Psoas muscle (tissue), 7 donors: ENCODE measurements at regions not wholly inside any gene's neighbourhood (a gene's known extent, or its start where the extent isn't known, plus 50 kb on each side); places are given as distances from the start of the nearest gene placed in this dataset.

Source experiments
- ATAC-seq, 4 donors: fragments of 200-7000 bp; cut with Tn5 transposase; one replicate each; pipeline ENCODE4 v1.9.1; 2020; ENCODE audit warnings: moderate library complexity in 3 of 4, mild to moderate bottlenecking in 2 of 4
- DNase-seq, 2 donors: peaks; one replicate each; pipeline ENCODE4 v3.0.0-alpha.2; 2020
- H3K27ac ChIP-seq: fragments of 200-600 bp; one replicate; pipeline ENCODE4 v1.8.0; 2022
- H3K27me3 ChIP-seq, 3 donors: fragments of 200-600 bp in 1 of 3; one replicate each; pipeline versions ENCODE4 v1.6.1 to v1.8.0; 2013 to 2022; ENCODE audit warnings: low read length in 2 of 3, mild to moderate bottlenecking in 2 of 3, moderate library complexity in 1 of 3; ENCODE audit not compliant: insufficient read depth in 3 of 3
- H3K36me3 ChIP-seq, 2 donors: fragments of 200-600 bp in 1 of 2; one replicate each; pipeline versions ENCODE4 v1.6.1 to v1.8.0; 2013 to 2022; ENCODE audit warnings: low read depth in 1 of 2, mild to moderate bottlenecking in 1 of 2, moderate library complexity in 1 of 2; ENCODE audit not compliant: insufficient read depth in 1 of 2
- H3K4me1 ChIP-seq: fragments of 200-600 bp; one replicate; pipeline ENCODE4 v1.8.0; 2022
- H3K4me3 ChIP-seq: fragments of 200-600 bp; one replicate; pipeline ENCODE4 v1.8.0; 2022; ENCODE audit warnings: mild to moderate bottlenecking
- H3K9me3 ChIP-seq: fragments of 200-600 bp; one replicate; pipeline ENCODE4 v1.8.0; 2022
- WGBS, 3 donors: extraction: QIAGEN DNeasy Blood & Tissue Kit; methylation state at CpG; one replicate each; pipeline versions ENCODE4 v1.1.6 to v1.1.7; 2013; 5-methylcytosine and 5-hydroxymethylcytosine counted together
- intact Hi-C, 2 donors: fragments of 100-400 bp; cut with DNase I; formaldehyde crosslinking; loops; one replicate each; pipeline versions ENCODE4 v1.11.0 to v1.14.2; 2022
- TF ChIP-seq, protein P1 (sequence below): fragments of 200-600 bp; IDR thresholded peaks from one replicate; pipeline ENCODE4 v1.8.0; 2022; ENCODE audit warnings: antibody characterized with exemption
- donor health status: healthy with polysubstance abuse.
- donor health status: DM: no; HTN: no; CAD: no; lungs with moderate emphysema.
- donor health status: Bipolar disorder and iron deficiency.
- donor health status: healthy.
- donor health status: DM: yes; HTN: yes; CAD: no.
- donor health status: DM: no; HTN: no; CAD: no.
- donor health status: DM: yes; HTN: yes; CAD: no.

- TF ChIP-seq, protein P1, sequence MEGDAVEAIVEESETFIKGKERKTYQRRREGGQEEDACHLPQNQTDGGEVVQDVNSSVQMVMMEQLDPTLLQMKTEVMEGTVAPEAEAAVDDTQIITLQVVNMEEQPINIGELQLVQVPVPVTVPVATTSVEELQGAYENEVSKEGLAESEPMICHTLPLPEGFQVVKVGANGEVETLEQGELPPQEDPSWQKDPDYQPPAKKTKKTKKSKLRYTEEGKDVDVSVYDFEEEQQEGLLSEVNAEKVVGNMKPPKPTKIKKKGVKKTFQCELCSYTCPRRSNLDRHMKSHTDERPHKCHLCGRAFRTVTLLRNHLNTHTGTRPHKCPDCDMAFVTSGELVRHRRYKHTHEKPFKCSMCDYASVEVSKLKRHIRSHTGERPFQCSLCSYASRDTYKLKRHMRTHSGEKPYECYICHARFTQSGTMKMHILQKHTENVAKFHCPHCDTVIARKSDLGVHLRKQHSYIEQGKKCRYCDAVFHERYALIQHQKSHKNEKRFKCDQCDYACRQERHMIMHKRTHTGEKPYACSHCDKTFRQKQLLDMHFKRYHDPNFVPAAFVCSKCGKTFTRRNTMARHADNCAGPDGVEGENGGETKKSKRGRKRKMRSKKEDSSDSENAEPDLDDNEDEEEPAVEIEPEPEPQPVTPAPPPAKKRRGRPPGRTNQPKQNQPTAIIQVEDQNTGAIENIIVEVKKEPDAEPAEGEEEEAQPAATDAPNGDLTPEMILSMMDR: no peak
- intact Hi-C loops: no loop called here
- H3K27me3 ChIP-seq: peaks cover 0 to 2% (median 0%) of the 10 kb centered on the region in 3 donors
- no peaks in the 10 kb centered on the region for H3K36me3 ChIP-seq
- DNase-seq (no peak), ATAC-seq (no peak)
- H3K9me3 ChIP-seq: no peaks in the 10 kb centered on the region
- no peak overlapping the region for H3K4me3 ChIP-seq
- WGBS, 3 donors: 49 to 56% (median 53%) methylated on average over 8 of the region's 8 CpGs
- no peaks in the 10 kb centered on the region for H3K4me1 ChIP-seq
- no peak overlapping the region for H3K27ac ChIP-seq
Observed at GRCh38 chr4:8756816-8757215, 114.8 kb downstream of the HMX1 start.

DNA sequence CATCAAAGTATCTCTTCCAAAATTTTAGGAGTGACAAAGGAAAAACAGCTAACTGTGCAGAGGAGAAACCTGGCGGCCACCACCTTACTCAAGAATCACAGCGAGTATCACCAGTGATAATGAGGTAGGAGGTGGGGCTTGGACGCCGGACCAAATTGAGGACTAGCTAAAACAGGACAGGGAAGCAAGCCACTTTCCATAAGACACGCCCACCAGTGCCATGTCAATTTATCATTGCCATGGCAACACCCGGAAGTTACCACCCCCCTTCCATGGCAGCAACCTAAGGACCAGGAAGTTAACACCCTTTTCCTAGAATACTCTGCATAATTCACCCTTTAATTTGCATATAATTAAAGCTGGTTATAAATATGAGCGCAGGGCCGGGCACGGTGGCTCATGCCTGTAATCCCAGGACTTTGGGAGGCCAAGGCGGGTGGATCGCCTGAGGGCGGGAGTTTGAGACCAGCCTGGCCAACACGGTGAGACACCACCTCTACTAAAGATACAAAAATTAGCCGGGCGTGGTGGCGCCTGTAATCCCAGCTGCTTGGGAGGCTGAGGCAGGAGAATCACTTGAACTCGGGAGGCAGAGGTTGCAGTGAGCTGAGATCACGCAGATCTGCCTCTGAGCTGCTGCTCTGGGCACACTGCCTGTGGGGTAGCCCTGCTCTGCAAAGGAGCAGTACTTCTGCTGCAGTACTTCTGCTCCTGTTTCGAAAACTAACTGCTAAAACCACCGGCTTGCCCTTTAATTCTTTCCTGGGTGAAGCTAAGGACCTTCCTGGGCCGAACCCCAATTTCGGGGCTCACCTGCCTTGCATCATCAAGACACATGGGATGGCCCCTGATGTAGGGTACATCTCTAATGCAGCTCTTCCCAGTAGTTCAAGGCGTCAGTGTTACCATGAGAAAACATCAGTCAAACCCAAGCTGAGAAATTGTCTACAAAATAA, 116.7 kb downstream of the HMX1 start:
- Histone ChIP-seq H3K4me1 (no peaks in the 10 kb centered on the region), H3K36me3 (no peaks in the 10 kb centered on the region), H3K9me3 (no peaks in the 10 kb centered on the region), H3K4me3 (no peak overlapping the region), H3K27me3 (no peaks in the 10 kb centered on the region), H3K27ac (no peak overlapping the region)
- WGBS, 3 donors: 90 to 92% (median 91%) methylated on average over 23 of the region's 23 CpGs
- peak in 1 of 2 donors; percentile 5 for DNase-seq
- intact Hi-C loops: no loop called here
- TF ChIP-seq, protein P1: no peak
- no peak for ATAC-seq

GRCh38 chr4:8748236-8748575, 123.4 kb downstream of the HMX1 start:
- no peaks in the 10 kb centered on the region for H3K4me1 ChIP-seq
- WGBS, 3 donors: 85 to 92% (median 91%) methylated on average over 9 of the region's 9 CpGs
- ATAC-seq (no peak), DNase-seq (peak in 1 of 2 donors; percentile 20)
- H3K27me3 ChIP-seq: peaks cover 0 to 7% (median 0%) of the 10 kb centered on the region in 3 donors
- H3K27ac ChIP-seq: no peak overlapping the region
- TF ChIP-seq, protein P1: no peak
- H3K4me3 ChIP-seq: no peak overlapping the region
- no peaks in the 10 kb centered on the region for H3K36me3 ChIP-seq
- H3K9me3 ChIP-seq: no peaks in the 10 kb centered on the region
- intact Hi-C loops: no loop called here

- DNase-seq: peak in 1 of 2 donors; percentile 27
- H3K36me3 ChIP-seq: no peaks in the 10 kb centered on the region
- no peak overlapping the region for H3K27ac ChIP-seq
- TF ChIP-seq, protein P1: no peak
- H3K27me3 ChIP-seq: peaks cover 0 to 7% (median 0%) of the 10 kb centered on the region in 3 donors
- H3K9me3 ChIP-seq: no peaks in the 10 kb centered on the region
- WGBS, 3 donors: 71 to 73% (median 73%) methylated on average over 39 of the region's 39 CpGs
- ATAC-seq: no peak
- H3K4me1 ChIP-seq: no peaks in the 10 kb centered on the region
- no peak overlapping the region for H3K4me3 ChIP-seq
- intact Hi-C loops: no loop called here
Observed at GRCh38 chr4:8747467-8748235, 124.0 kb downstream of the HMX1 start.
